CD14-positive monocyte (primary cell): ENCODE measurements at regions not wholly inside any gene's neighbourhood (a gene's known extent, or its start where the extent isn't known, plus 50 kb on each side); places are given as distances from the start of the nearest gene placed in this dataset.

ENCODE experiments used
- DNase-seq, 3 donors: peaks; one replicate each; pipeline ENCODE4 v3.0.0-alpha.2; 2011 to 2022
- H2AFZ ChIP-seq: 2 replicates; pipeline ENCODE4 v1.6.0; 2012; ENCODE audit warnings: mild to moderate bottlenecking, low read depth, low read length, inconsistent platforms; ENCODE audit not compliant: insufficient read depth, poor library complexity, severe bottlenecking
- H3K27ac ChIP-seq, 2 donors: 1 replicate in 1 of 2; 2 replicates in 1 of 2; pipeline ENCODE4 v1.5.1; 2012 to 2013; ENCODE audit warnings: low read length in 2 of 2, control low read depth in 1 of 2, inconsistent platforms in 1 of 2, low read depth in 1 of 2, mild to moderate bottlenecking in 1 of 2
- H3K27me3 ChIP-seq, 2 donors: one replicate each; pipeline versions ENCODE4 v1.6.0 to v1.6.1; 2011 to 2013; ENCODE audit warnings: low read length in 2 of 2; ENCODE audit not compliant: control insufficient read depth in 2 of 2, insufficient read depth in 2 of 2
- H3K36me3 ChIP-seq, 2 donors: replicated peaks in 1 of 2; 1 replicate in 1 of 2; 2 replicates in 1 of 2; pipeline versions ENCODE4 v1.5.1 to v1.6.1; 2012 to 2013; ENCODE audit warnings: low read length in 2 of 2, control low read depth in 1 of 2, inconsistent platforms in 1 of 2, mild to moderate bottlenecking in 1 of 2; ENCODE audit not compliant: insufficient read depth in 2 of 2, control insufficient read depth in 1 of 2
- H3K4me1 ChIP-seq, 2 donors: 1 replicate in 1 of 2; 2 replicates in 1 of 2; pipeline versions ENCODE4 v1.5.1 to v1.6.1; 2012 to 2013; ENCODE audit warnings: low read length in 2 of 2, control low read depth in 1 of 2, inconsistent platforms in 1 of 2, mild to moderate bottlenecking in 1 of 2, moderate library complexity in 1 of 2; ENCODE audit not compliant: insufficient read depth in 2 of 2, control insufficient read depth in 1 of 2
- H3K4me2 ChIP-seq: replicated peaks from 2 replicates; pipeline ENCODE3; 2012; ENCODE audit warnings: low read length, moderate library complexity, mild to moderate bottlenecking; ENCODE audit not compliant: poor library complexity, severe bottlenecking; ENCODE audit errors: extremely low read depth
- H3K4me3 ChIP-seq, 3 experiments: fragments of 200-600 bp in 1 of 3; sonication (generic) in 1 of 3; replicated peaks in 1 of 3; 1 replicate in 2 of 3; 2 replicates in 1 of 3; pipeline ENCODE4 v1.5.1; 2011 to 2013; ENCODE audit warnings: low read length in 3 of 3, mild to moderate bottlenecking in 3 of 3, control low read depth in 2 of 3, low read depth in 2 of 3, inconsistent platforms in 1 of 3, moderate library complexity in 1 of 3
- H3K79me2 ChIP-seq: 2 replicates; pipeline ENCODE4 v1.6.0; 2012; ENCODE audit warnings: mild to moderate bottlenecking, control low read depth, inconsistent platforms, low read length, moderate library complexity; ENCODE audit not compliant: insufficient read depth
- H3K9ac ChIP-seq: 2 replicates; pipeline ENCODE4 v1.6.0; 2017; ENCODE audit warnings: low read length, mild to moderate bottlenecking; ENCODE audit not compliant: insufficient read depth, poor library complexity, severe bottlenecking
- H3K9me3 ChIP-seq, 2 donors: replicated peaks in 1 of 2; 1 replicate in 1 of 2; 2 replicates in 1 of 2; pipeline versions ENCODE4 v1.5.1 to v1.6.1; 2012 to 2013; ENCODE audit warnings: low read length in 2 of 2, control low read depth in 1 of 2; ENCODE audit not compliant: control insufficient read depth in 1 of 2, insufficient read depth in 1 of 2
- H4K20me1 ChIP-seq: 2 replicates; pipeline ENCODE4 v1.6.0; 2012; ENCODE audit warnings: mild to moderate bottlenecking, low read length, control low read depth, moderate library complexity; ENCODE audit not compliant: insufficient read depth
- H3K27ac Mint-ChIP-seq, 7 donors: one replicate each; pipeline ENCODE4 v1.8.0; 2020; ENCODE audit warnings: mild to moderate bottlenecking in 7 of 7, mixed read lengths in 7 of 7, moderate library complexity in 6 of 7, inconsistent platforms in 2 of 7
- H3K27me3 Mint-ChIP-seq, 3 donors: one replicate each; pipeline ENCODE4 v1.8.0; 2021 to 2022; ENCODE audit warnings: low read depth in 3 of 3, mild to moderate bottlenecking in 3 of 3, mixed read lengths in 3 of 3, moderate library complexity in 3 of 3, inconsistent platforms in 1 of 3
- H3K36me3 Mint-ChIP-seq, 2 donors: one replicate each; pipeline ENCODE4 v1.8.0; 2020; ENCODE audit warnings: mixed read lengths in 2 of 2, inconsistent platforms in 1 of 2, mild to moderate bottlenecking in 1 of 2
- H3K4me1 Mint-ChIP-seq: one replicate; pipeline ENCODE4 v1.8.0; 2020; ENCODE audit warnings: mild to moderate bottlenecking, mixed read lengths
- H3K4me3 Mint-ChIP-seq, 2 donors: one replicate each; pipeline ENCODE4 v1.8.0; 2020; ENCODE audit warnings: mild to moderate bottlenecking in 2 of 2, mixed read lengths in 2 of 2, moderate library complexity in 1 of 2
- H3K9me3 Mint-ChIP-seq, 7 donors: one replicate each; pipeline ENCODE4 v1.8.0; 2020 to 2022; ENCODE audit warnings: mixed read lengths in 7 of 7, mild to moderate bottlenecking in 6 of 7, moderate library complexity in 6 of 7, inconsistent platforms in 2 of 7
- CTCF ChIP-seq: fragments of 200-600 bp; IDR thresholded peaks from one replicate; pipeline ENCODE4 v1.8.0; 2022; ENCODE audit warnings: antibody characterized with exemption, mild to moderate bottlenecking
- WGBS: methylation state at CpG from one replicate; pipeline ENCODE4 v1.1.5; 2013; ENCODE audit warnings: missing lambda C conversion rate; ENCODE audit not compliant: insufficient coverage; 5-methylcytosine and 5-hydroxymethylcytosine counted together
- intact Hi-C, 2 donors: fragments of 100-400 bp; cut with micrococcal nuclease; formaldehyde crosslinking; loops; one replicate each; pipeline versions ENCODE4 v1.15.0 to v1.15.1; 2023

- Histone ChIP-seq H3K4me1 (no peaks in the 10 kb centered on the region), H3K9me3 (peaks cover 6 to 13% of the 10 kb centered on the region in 2 donors), H3K36me3 (no peaks in the 10 kb centered on the region), H2AFZ (no peak overlapping the region), H3K4me3 (no peak overlapping the region), H3K4me2 (no peak overlapping the region), H3K79me2 (no peaks in the 10 kb centered on the region), H4K20me1 (no peaks in the 10 kb centered on the region), H3K27ac (no peak overlapping the region), H3K27me3 (no peaks in the 10 kb centered on the region), H3K9ac (no peak overlapping the region)
- Mint-ChIP-seq H3K36me3 (no peaks in the 10 kb centered on the region), H3K4me1 (peaks cover 1% of the 10 kb centered on the region), H3K4me3 (no peak overlapping the region), H3K27me3 (peaks cover 0 to 2% (median 0%) of the 10 kb centered on the region in 3 donors), H3K27ac (no peak overlapping the region), H3K9me3 (peaks cover 7 to 30% (median 15%) of the 10 kb centered on the region in 7 donors)
- no peak for TF ChIP-seq CTCF
- WGBS, result 86% methylated on average over 6 of the region's 7 CpGs
- DNase-seq, result no peak
- intact Hi-C loops, result no loop called here
Measured at GRCh38 chr12:38507839-38508238, 191.3 kb downstream of the ALG10B start.

GRCh38 chr12:38508246-38508645, 191.7 kb downstream of the ALG10B start:
- no peak for DNase-seq
- peaks cover 1% of the 10 kb centered on the region for H3K4me1 Mint-ChIP-seq
- WGBS, result 78% methylated on average over 5 of the region's 5 CpGs
- no peak for TF ChIP-seq CTCF
- H3K79me2 ChIP-seq, result no peaks in the 10 kb centered on the region
- peaks cover 0 to 2% (median 0%) of the 10 kb centered on the region in 3 donors for H3K27me3 Mint-ChIP-seq
- no peak overlapping the region for H3K9ac ChIP-seq
- no peaks in the 10 kb centered on the region for H3K36me3 ChIP-seq
- H3K9me3 ChIP-seq, result peaks cover 6 to 13% of the 10 kb centered on the region in 2 donors
- no peak overlapping the region for H3K4me3 Mint-ChIP-seq
- H3K4me2 ChIP-seq, result no peak overlapping the region
- H3K27me3 ChIP-seq, result no peaks in the 10 kb centered on the region
- no peak overlapping the region for H2AFZ ChIP-seq
- no peaks in the 10 kb centered on the region for H3K4me1 ChIP-seq
- no peaks in the 10 kb centered on the region for H4K20me1 ChIP-seq
- no peak overlapping the region for H3K27ac Mint-ChIP-seq
- H3K9me3 Mint-ChIP-seq, result peaks cover 4 to 27% (median 15%) of the 10 kb centered on the region in 7 donors
- H3K36me3 Mint-ChIP-seq, result no peaks in the 10 kb centered on the region
- no peak overlapping the region for H3K4me3 ChIP-seq
- intact Hi-C loops, result no loop called here
- H3K27ac ChIP-seq, result no peak overlapping the region
